Suprapubic skin (tissue), 4 donors: ENCODE measurements at regions not wholly inside any gene's neighbourhood (a gene's known extent, or its start where the extent isn't known, plus 50 kb on each side); places are given as distances from the start of the nearest gene placed in this dataset.

Experiments
- EP300 ChIP-seq: sonication (generic); formaldehyde crosslinking; IDR thresholded peaks from one replicate; pipeline ENCODE4 v1.6.1; 2017; ENCODE audit warnings: antibody characterized with exemption
- POLR2AphosphoS5 ChIP-seq, 3 donors: sonication (generic); formaldehyde crosslinking; IDR thresholded peaks; one replicate each; pipeline ENCODE4 v1.6.1; 2017; ENCODE audit warnings: antibody characterized with exemption in 3 of 3
- TF ChIP-seq, protein P1 (sequence below), 2 donors: fragments of 200-600 bp in 1 of 2; fragments of 450-650 bp in 1 of 2; sonication (generic) in 1 of 2; IDR thresholded peaks; one replicate each; pipeline ENCODE4 v1.5.1; 2016 to 2019; ENCODE audit warnings: antibody characterized with exemption in 2 of 2, mild to moderate bottlenecking in 1 of 2, moderate library complexity in 1 of 2

GRCh38 chr5:152063004-152063403 lies 138.4 kb upstream of the GLRA1 start:
- TF ChIP-seq POLR2AphosphoS5 (IDR thresholded peaks at IDR 0.05): no peak
- TF ChIP-seq, protein P1, sequence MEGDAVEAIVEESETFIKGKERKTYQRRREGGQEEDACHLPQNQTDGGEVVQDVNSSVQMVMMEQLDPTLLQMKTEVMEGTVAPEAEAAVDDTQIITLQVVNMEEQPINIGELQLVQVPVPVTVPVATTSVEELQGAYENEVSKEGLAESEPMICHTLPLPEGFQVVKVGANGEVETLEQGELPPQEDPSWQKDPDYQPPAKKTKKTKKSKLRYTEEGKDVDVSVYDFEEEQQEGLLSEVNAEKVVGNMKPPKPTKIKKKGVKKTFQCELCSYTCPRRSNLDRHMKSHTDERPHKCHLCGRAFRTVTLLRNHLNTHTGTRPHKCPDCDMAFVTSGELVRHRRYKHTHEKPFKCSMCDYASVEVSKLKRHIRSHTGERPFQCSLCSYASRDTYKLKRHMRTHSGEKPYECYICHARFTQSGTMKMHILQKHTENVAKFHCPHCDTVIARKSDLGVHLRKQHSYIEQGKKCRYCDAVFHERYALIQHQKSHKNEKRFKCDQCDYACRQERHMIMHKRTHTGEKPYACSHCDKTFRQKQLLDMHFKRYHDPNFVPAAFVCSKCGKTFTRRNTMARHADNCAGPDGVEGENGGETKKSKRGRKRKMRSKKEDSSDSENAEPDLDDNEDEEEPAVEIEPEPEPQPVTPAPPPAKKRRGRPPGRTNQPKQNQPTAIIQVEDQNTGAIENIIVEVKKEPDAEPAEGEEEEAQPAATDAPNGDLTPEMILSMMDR (IDR thresholded peaks at IDR 0.05): no peak
- TF ChIP-seq EP300: no peak
